ENCODE measurements at regions not wholly inside any gene's neighbourhood (a gene's known extent, or its start where the extent isn't known, plus 50 kb on each side); places are given as distances from the start of the nearest gene placed in this dataset.

- no peak overlapping the region for H3K27ac ChIP-seq
- no peak for TF ChIP-seq CTCF (conservative IDR thresholded peaks at IDR 0.05; ENCODE audit: low read depth)
- ChIA-PET POLR2A (ENCODE audit: low non-redundant PET) (no interaction called here), CTCF (no interaction called here)
- DNase-seq (ENCODE audit: low spot score), result no peak
Observed at GRCh38 chr13:63540061-63540460, 2124.4 kb upstream of the PCDH20 start.

- CTCF ChIA-PET, result no interaction called here
- POLR2A ChIA-PET (ENCODE audit: low non-redundant PET), result no interaction called here
- no peak overlapping the region for H3K27ac ChIP-seq
- TF ChIP-seq CTCF (conservative IDR thresholded peaks at IDR 0.05; ENCODE audit: low read depth), result no peak
- no peak for DNase-seq (ENCODE audit: low spot score)
Observed at GRCh38 chr13:63517371-63517770, 2101.7 kb upstream of the PCDH20 start.

- ChIA-PET POLR2A (ENCODE audit: low non-redundant PET) (no interaction called here), CTCF (no interaction called here)
- TF ChIP-seq CTCF (conservative IDR thresholded peaks at IDR 0.05; ENCODE audit: low read depth), result no peak
- DNase-seq (ENCODE audit: low spot score), result no peak
- no peak overlapping the region for H3K27ac ChIP-seq
Observed at GRCh38 chr13:63516124-63516523, 2100.5 kb upstream of the PCDH20 start.

- H3K27ac ChIP-seq, result no peak overlapping the region
- CTCF ChIA-PET, result no interaction called here
- no peak for DNase-seq (ENCODE audit: low spot score)
- TF ChIP-seq CTCF (conservative IDR thresholded peaks at IDR 0.05; ENCODE audit: low read depth), result no peak
- POLR2A ChIA-PET (ENCODE audit: low non-redundant PET), result no interaction called here
Observed at GRCh38 chr13:63514886-63515285, 2099.2 kb upstream of the PCDH20 start.

GRCh38 chr13:63512095-63512494 lies 2096.4 kb upstream of the PCDH20 start:
- DNase-seq (ENCODE audit: low spot score), result no peak
- ChIA-PET CTCF (no interaction called here), POLR2A (ENCODE audit: low non-redundant PET) (no interaction called here)
- H3K27ac ChIP-seq, result no peak overlapping the region
- no peak for TF ChIP-seq CTCF (conservative IDR thresholded peaks at IDR 0.05; ENCODE audit: low read depth)

GRCh38 chr13:63501702-63502101 lies 2086.1 kb upstream of the PCDH20 start:
- no peak for TF ChIP-seq CTCF (conservative IDR thresholded peaks at IDR 0.05; ENCODE audit: low read depth)
- no peak for DNase-seq (ENCODE audit: low spot score)
- ChIA-PET CTCF (no interaction called here), POLR2A (ENCODE audit: low non-redundant PET) (interaction anchor here (0.6 kb wide), 1 partner anchor 452 kb away, joined by 3 read pairs; no protein-coding TSS in a partner anchor)
- H3K27ac ChIP-seq, result no peak overlapping the region

GRCh38 chr13:63497601-63498000 lies 2082.0 kb upstream of the PCDH20 start:
- ChIA-PET CTCF (no interaction called here), POLR2A (ENCODE audit: low non-redundant PET) (no interaction called here)
- TF ChIP-seq CTCF (conservative IDR thresholded peaks at IDR 0.05; ENCODE audit: low read depth), result no peak
- no peak overlapping the region for H3K27ac ChIP-seq
- DNase-seq (ENCODE audit: low spot score), result no peak
